HepG2 (cell line): ENCODE measurements at regions not wholly inside any gene's neighbourhood (a gene's known extent, or its start where the extent isn't known, plus 50 kb on each side); places are given as distances from the start of the nearest gene placed in this dataset.

Source experiments
- ELF1 ChIP-seq: sonication (generic); formaldehyde crosslinking; IDR thresholded peaks from 2 replicates; pipeline ENCODE4 v1.4.0; 2020; ENCODE audit warnings: missing genetic modification reagents
- HHEX ChIP-seq: IDR thresholded peaks from 2 replicates; pipeline ENCODE4 v1.6.1; 2016; ENCODE audit warnings: control low read depth
- HNRNPUL1 ChIP-seq: fragments of 200-400 bp; formaldehyde crosslinking; IDR thresholded peaks from 2 replicates; pipeline ENCODE4 v1.6.1; 2017; ENCODE audit warnings: low read depth, mild to moderate bottlenecking, low read length, moderate library complexity
- KLF16 ChIP-seq, 2 experiments: sonication (generic) in 1 of 2; formaldehyde crosslinking in 1 of 2; IDR thresholded peaks; 2 replicates each; pipeline versions ENCODE4 v1.6.1 to v1.8.0; 2016 to 2023; ENCODE audit warnings: missing genetic modification reagents in 2 of 2, missing compliant biosample characterization in 1 of 2
- MTA1 ChIP-seq: sonication (generic); formaldehyde crosslinking; IDR thresholded peaks from 2 replicates; pipeline ENCODE4 v1.4.0; 2020; ENCODE audit warnings: missing genetic modification reagents, mild to moderate bottlenecking, borderline replicate concordance
- SAP130 ChIP-seq: IDR thresholded peaks from 2 replicates; pipeline ENCODE4 v1.6.1; 2016; ENCODE audit warnings: low read depth
- ZNF292 ChIP-seq: sonication (generic); formaldehyde crosslinking; IDR thresholded peaks from 2 replicates; pipeline ENCODE4 v1.8.1; 2022; ENCODE audit warnings: mild to moderate bottlenecking, low read depth, missing genetic modification reagents, borderline replicate concordance
- ZNF788 ChIP-seq: sonication (generic); formaldehyde crosslinking; IDR thresholded peaks from 2 replicates; pipeline ENCODE4 v1.5.0; 2020; ENCODE audit warnings: mild to moderate bottlenecking, missing genetic modification reagents, borderline replicate concordance
- ZNF850 ChIP-seq: sonication (generic); formaldehyde crosslinking; conservative IDR thresholded peaks from 2 replicates; pipeline ENCODE4 v1.9.0; 2021; ENCODE audit warnings: mild to moderate bottlenecking, missing genetic modification reagents
- TF ChIP-seq, protein P1 (sequence below): sonication (generic); formaldehyde crosslinking; IDR thresholded peaks from 2 replicates; pipeline ENCODE4 v1.9.0; 2021; ENCODE audit warnings: missing genetic modification reagents, mild to moderate bottlenecking, borderline replicate concordance
- TF ChIP-seq, protein P2 (sequence below): sonication (generic); formaldehyde crosslinking; IDR thresholded peaks from 2 replicates; pipeline ENCODE4 v1.5.0; 2020; ENCODE audit warnings: mild to moderate bottlenecking, missing genetic modification reagents

DNA sequence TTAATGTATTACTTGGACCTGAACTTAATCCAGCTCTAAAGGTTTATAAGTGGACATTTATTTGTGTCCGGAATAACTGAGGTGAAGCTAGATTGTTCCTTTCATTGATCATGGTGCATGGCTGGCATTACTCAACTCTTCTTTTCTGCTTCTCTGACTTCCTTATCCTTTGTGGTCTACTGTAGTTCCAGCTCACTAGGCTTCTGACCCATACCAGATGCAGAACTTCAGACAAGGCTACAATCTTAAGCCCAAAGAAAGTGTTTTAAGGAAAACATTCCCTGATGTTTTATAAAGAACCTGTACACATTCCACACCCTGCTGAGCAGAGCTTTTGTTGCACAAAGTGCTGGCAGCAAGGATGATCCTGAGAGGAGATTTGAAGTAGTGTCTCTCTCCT is 250.8 kb upstream of the TGFBR2 start (continued):
- TF ChIP-seq SAP130 (CRISPR knock-in tag) (no peak), ELF1 (CRISPR knock-in tag) (no peak), ZNF788 (CRISPR knock-in tag) (no peak), ZNF850 (CRISPR knock-in tag) (no peak), ZNF292 (CRISPR knock-in tag) (no peak), HHEX (CRISPR knock-in tag) (no peak), HNRNPUL1 (no peak), MTA1 (no peak), KLF16 (CRISPR knock-in tag; IDR thresholded peaks at IDR 0.05) (no peak)
- TF ChIP-seq, protein P1, sequence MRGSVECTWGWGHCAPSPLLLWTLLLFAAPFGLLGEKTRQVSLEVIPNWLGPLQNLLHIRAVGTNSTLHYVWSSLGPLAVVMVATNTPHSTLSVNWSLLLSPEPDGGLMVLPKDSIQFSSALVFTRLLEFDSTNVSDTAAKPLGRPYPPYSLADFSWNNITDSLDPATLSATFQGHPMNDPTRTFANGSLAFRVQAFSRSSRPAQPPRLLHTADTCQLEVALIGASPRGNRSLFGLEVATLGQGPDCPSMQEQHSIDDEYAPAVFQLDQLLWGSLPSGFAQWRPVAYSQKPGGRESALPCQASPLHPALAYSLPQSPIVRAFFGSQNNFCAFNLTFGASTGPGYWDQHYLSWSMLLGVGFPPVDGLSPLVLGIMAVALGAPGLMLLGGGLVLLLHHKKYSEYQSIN (CRISPR knock-in tag): no peak
- TF ChIP-seq, protein P2, sequence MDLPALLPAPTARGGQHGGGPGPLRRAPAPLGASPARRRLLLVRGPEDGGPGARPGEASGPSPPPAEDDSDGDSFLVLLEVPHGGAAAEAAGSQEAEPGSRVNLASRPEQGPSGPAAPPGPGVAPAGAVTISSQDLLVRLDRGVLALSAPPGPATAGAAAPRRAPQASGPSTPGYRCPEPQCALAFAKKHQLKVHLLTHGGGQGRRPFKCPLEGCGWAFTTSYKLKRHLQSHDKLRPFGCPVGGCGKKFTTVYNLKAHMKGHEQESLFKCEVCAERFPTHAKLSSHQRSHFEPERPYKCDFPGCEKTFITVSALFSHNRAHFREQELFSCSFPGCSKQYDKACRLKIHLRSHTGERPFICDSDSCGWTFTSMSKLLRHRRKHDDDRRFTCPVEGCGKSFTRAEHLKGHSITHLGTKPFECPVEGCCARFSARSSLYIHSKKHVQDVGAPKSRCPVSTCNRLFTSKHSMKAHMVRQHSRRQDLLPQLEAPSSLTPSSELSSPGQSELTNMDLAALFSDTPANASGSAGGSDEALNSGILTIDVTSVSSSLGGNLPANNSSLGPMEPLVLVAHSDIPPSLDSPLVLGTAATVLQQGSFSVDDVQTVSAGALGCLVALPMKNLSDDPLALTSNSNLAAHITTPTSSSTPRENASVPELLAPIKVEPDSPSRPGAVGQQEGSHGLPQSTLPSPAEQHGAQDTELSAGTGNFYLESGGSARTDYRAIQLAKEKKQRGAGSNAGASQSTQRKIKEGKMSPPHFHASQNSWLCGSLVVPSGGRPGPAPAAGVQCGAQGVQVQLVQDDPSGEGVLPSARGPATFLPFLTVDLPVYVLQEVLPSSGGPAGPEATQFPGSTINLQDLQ: no peak
- TF ChIP-seq, all 625 proteins: peak for 0
